ENCODE measurements at regions not wholly inside any gene's neighbourhood (a gene's known extent, or its start where the extent isn't known, plus 50 kb on each side); places are given as distances from the start of the nearest gene placed in this dataset.

- no peak overlapping the region for H3K27ac Mint-ChIP-seq
- Histone ChIP-seq H3K4me2 (replicated peaks; ENCODE audit: extremely low read depth, low read length, poor library complexity, severe bottlenecking) (no peak overlapping the region), H3K4me1 (ENCODE audit: control insufficient read depth in 1 of 2, insufficient read depth in 2 of 2, low read length in 2 of 2) (no peaks in the 10 kb centered on the region), H3K27ac (ENCODE audit: low read depth in 1 of 2, low read length in 2 of 2) (no peak overlapping the region), H3K9ac (ENCODE audit: insufficient read depth, low read length, poor library complexity, severe bottlenecking) (no peak overlapping the region), H3K4me3 (replicated peaks in 1 of 3; ENCODE audit: low read depth in 2 of 3, low read length in 3 of 3) (no peak overlapping the region), H3K9me3 (replicated peaks in 1 of 2; ENCODE audit: control insufficient read depth in 1 of 2, insufficient read depth in 1 of 2, low read length in 2 of 2) (no peaks in the 10 kb centered on the region), H3K79me2 (ENCODE audit: insufficient read depth, low read length) (no peaks in the 10 kb centered on the region), H4K20me1 (ENCODE audit: insufficient read depth, low read length) (no peaks in the 10 kb centered on the region), H3K27me3 (ENCODE audit: control insufficient read depth in 2 of 2, insufficient read depth in 2 of 2, low read length in 2 of 2) (no peaks in the 10 kb centered on the region), H2AFZ (ENCODE audit: insufficient read depth, low read depth, low read length, poor library complexity, severe bottlenecking) (no peak overlapping the region), H3K36me3 (replicated peaks in 1 of 2; ENCODE audit: control insufficient read depth in 1 of 2, insufficient read depth in 2 of 2, low read length in 2 of 2) (no peaks in the 10 kb centered on the region)
- TF ChIP-seq CTCF (IDR thresholded peaks at IDR 0.05): no peak
- no peak overlapping the region for H3K4me3 Mint-ChIP-seq
- WGBS (ENCODE audit: insufficient coverage): 0% methylated on average over 4 of the region's 4 CpGs
- no peaks in the 10 kb centered on the region for H3K4me1 Mint-ChIP-seq
- intact Hi-C loops (cut with micrococcal nuclease): no loop called here
- no peak for DNase-seq
- peaks cover 0 to 1% (median 0%) of the 10 kb centered on the region in 3 donors for H3K27me3 Mint-ChIP-seq (ENCODE audit: low read depth in 3 of 3)
- H3K36me3 Mint-ChIP-seq: no peaks in the 10 kb centered on the region
- peaks cover 0 to 2% (median 0%) of the 10 kb centered on the region in 7 donors for H3K9me3 Mint-ChIP-seq
Observed at GRCh38 chr4:165600959-165601683, 222.3 kb downstream of the CPE start.

GRCh38 chr4:165602621-165603020 lies 223.8 kb downstream of the CPE start:
- H3K9me3 ChIP-seq (replicated peaks in 1 of 2; ENCODE audit: control insufficient read depth in 1 of 2, insufficient read depth in 1 of 2, low read length in 2 of 2): no peaks in the 10 kb centered on the region
- no peak overlapping the region for H3K27ac Mint-ChIP-seq
- H3K36me3 ChIP-seq (replicated peaks in 1 of 2; ENCODE audit: control insufficient read depth in 1 of 2, insufficient read depth in 2 of 2, low read length in 2 of 2): no peaks in the 10 kb centered on the region
- no peaks in the 10 kb centered on the region for H3K4me1 ChIP-seq (ENCODE audit: control insufficient read depth in 1 of 2, insufficient read depth in 2 of 2, low read length in 2 of 2)
- peaks cover 0 to 3% (median 0%) of the 10 kb centered on the region in 7 donors for H3K9me3 Mint-ChIP-seq
- WGBS (ENCODE audit: insufficient coverage): 100% methylated on average over 1 of the region's 4 CpGs
- peaks cover 0 to 1% (median 0%) of the 10 kb centered on the region in 3 donors for H3K27me3 Mint-ChIP-seq (ENCODE audit: low read depth in 3 of 3)
- H3K27ac ChIP-seq (ENCODE audit: low read depth in 1 of 2, low read length in 2 of 2): no peak overlapping the region
- no peaks in the 10 kb centered on the region for H3K27me3 ChIP-seq (ENCODE audit: control insufficient read depth in 2 of 2, insufficient read depth in 2 of 2, low read length in 2 of 2)
- no peak for TF ChIP-seq CTCF (IDR thresholded peaks at IDR 0.05)
- H3K79me2 ChIP-seq (ENCODE audit: insufficient read depth, low read length): no peaks in the 10 kb centered on the region
- no peak overlapping the region for H2AFZ ChIP-seq (ENCODE audit: insufficient read depth, low read depth, low read length, poor library complexity, severe bottlenecking)
- H3K4me3 ChIP-seq (replicated peaks in 1 of 3; ENCODE audit: low read depth in 2 of 3, low read length in 3 of 3): no peak overlapping the region
- H4K20me1 ChIP-seq (ENCODE audit: insufficient read depth, low read length): no peaks in the 10 kb centered on the region
- no peak for DNase-seq
- H3K4me1 Mint-ChIP-seq: no peaks in the 10 kb centered on the region
- intact Hi-C loops (cut with micrococcal nuclease): no loop called here
- no peak overlapping the region for H3K4me2 ChIP-seq (replicated peaks; ENCODE audit: extremely low read depth, low read length, poor library complexity, severe bottlenecking)
- no peaks in the 10 kb centered on the region for H3K36me3 Mint-ChIP-seq
- no peak overlapping the region for H3K9ac ChIP-seq (ENCODE audit: insufficient read depth, low read length, poor library complexity, severe bottlenecking)
- no peak overlapping the region for H3K4me3 Mint-ChIP-seq

All from CD14-positive monocyte (primary cell).